Activated CD4-positive, alpha-beta memory T cell treated with anti-CD3 and anti-CD28 coated beads, Interleukin-2, amount 10 ng/mL, durations not matched to agents 7 days and 5 days (primary cell): ENCODE measurements at regions not wholly inside any gene's neighbourhood (a gene's known extent, or its start where the extent isn't known, plus 50 kb on each side); places are given as distances from the start of the nearest gene placed in this dataset.

ENCODE experiments used
- CTCF ChIA-PET: fragments of 350-600 bp; sonication (Branson Sonifier 250); formaldehyde crosslinking; loops from one replicate; lab custom pipeline; 2021; ENCODE audit warnings: antibody characterized with exemption, inconsistent platforms; lab: Charles Lee
- POLR2A ChIA-PET: fragments of 350-600 bp; sonication (Branson Sonifier 250); formaldehyde crosslinking; loops from one replicate; lab custom pipeline; 2021; ENCODE audit warnings: antibody characterized with exemption; lab: Charles Lee
- DNase-seq: peaks from one replicate; pipeline ENCODE4 v3.0.0-alpha.2; 2020
- H3K27ac Mint-ChIP-seq: one replicate; pipeline ENCODE4 v1.8.0; 2021; ENCODE audit warnings: mild to moderate bottlenecking, mixed read lengths
- H3K27me3 Mint-ChIP-seq: one replicate; pipeline ENCODE4 v1.8.0; 2021; ENCODE audit warnings: mixed read lengths
- H3K36me3 Mint-ChIP-seq: one replicate; pipeline ENCODE4 v1.8.0; 2021; ENCODE audit warnings: low read depth, mixed read lengths
- H3K4me1 Mint-ChIP-seq: one replicate; pipeline ENCODE4 v1.8.0; 2021; ENCODE audit warnings: mixed read lengths
- H3K4me3 Mint-ChIP-seq: one replicate; pipeline ENCODE4 v1.8.0; 2021; ENCODE audit warnings: mild to moderate bottlenecking, mixed read lengths
- H3K9me3 Mint-ChIP-seq: one replicate; pipeline ENCODE4 v1.8.0; 2021; ENCODE audit warnings: mixed read lengths

- ChIA-PET CTCF (no interaction called here), POLR2A (no interaction called here)
- Mint-ChIP-seq H3K36me3 (no peaks in the 10 kb centered on the region), H3K4me3 (no peak overlapping the region), H3K4me1 (no peaks in the 10 kb centered on the region), H3K27me3 (no peaks in the 10 kb centered on the region), H3K9me3 (no peaks in the 10 kb centered on the region), H3K27ac (no peak overlapping the region)
- no peak for DNase-seq
These were observed 73.3 kb downstream of the ENGASE start for GRCh38 chr17:79147746-79148506.

- Mint-ChIP-seq H3K4me3 (no peak overlapping the region), H3K9me3 (no peaks in the 10 kb centered on the region), H3K36me3 (no peaks in the 10 kb centered on the region), H3K4me1 (no peaks in the 10 kb centered on the region), H3K27me3 (no peaks in the 10 kb centered on the region), H3K27ac (no peak overlapping the region)
- CTCF ChIA-PET, result no interaction called here
- no peak for DNase-seq
- POLR2A ChIA-PET, result no interaction called here
These were observed 71.9 kb downstream of the ENGASE start for GRCh38 chr17:79146562-79146961.

- Mint-ChIP-seq H3K27me3 (no peaks in the 10 kb centered on the region), H3K4me3 (no peak overlapping the region), H3K36me3 (no peaks in the 10 kb centered on the region), H3K4me1 (no peaks in the 10 kb centered on the region), H3K27ac (no peak overlapping the region), H3K9me3 (no peaks in the 10 kb centered on the region)
- CTCF ChIA-PET, result no interaction called here
- POLR2A ChIA-PET, result no interaction called here
- no peak for DNase-seq
These were observed 70.9 kb downstream of the ENGASE start for GRCh38 chr17:79145548-79145947.

- ChIA-PET CTCF (no interaction called here), POLR2A (no interaction called here)
- no peak for DNase-seq
- Mint-ChIP-seq H3K4me1 (no peaks in the 10 kb centered on the region), H3K9me3 (no peaks in the 10 kb centered on the region), H3K27ac (no peak overlapping the region), H3K27me3 (no peaks in the 10 kb centered on the region), H3K36me3 (no peaks in the 10 kb centered on the region), H3K4me3 (no peak overlapping the region)
These were observed 69.5 kb downstream of the ENGASE start for GRCh38 chr17:79144133-79144532.

GRCh38 chr17:79142375-79142774, 67.8 kb downstream of the ENGASE start:
- ChIA-PET POLR2A (no interaction called here), CTCF (no interaction called here)
- Mint-ChIP-seq H3K4me3 (no peak overlapping the region), H3K27ac (no peak overlapping the region), H3K27me3 (no peaks in the 10 kb centered on the region), H3K36me3 (no peaks in the 10 kb centered on the region), H3K4me1 (no peaks in the 10 kb centered on the region), H3K9me3 (peaks cover 10% of the 10 kb centered on the region)
- DNase-seq, result no peak

- no peak for DNase-seq
- ChIA-PET CTCF (no interaction called here), POLR2A (no interaction called here)
- Mint-ChIP-seq H3K4me1 (no peaks in the 10 kb centered on the region), H3K27ac (no peak overlapping the region), H3K27me3 (no peaks in the 10 kb centered on the region), H3K4me3 (no peak overlapping the region), H3K9me3 (peaks cover 10% of the 10 kb centered on the region), H3K36me3 (no peaks in the 10 kb centered on the region)
These were observed 67.1 kb downstream of the ENGASE start for GRCh38 chr17:79141578-79142355.

GRCh38 chr17:79138826-79139225, 64.2 kb downstream of the ENGASE start:
- ChIA-PET POLR2A (no interaction called here), CTCF (no interaction called here)
- Mint-ChIP-seq H3K9me3 (peaks cover 10% of the 10 kb centered on the region), H3K27me3 (no peaks in the 10 kb centered on the region), H3K27ac (no peak overlapping the region), H3K36me3 (no peaks in the 10 kb centered on the region), H3K4me3 (no peak overlapping the region), H3K4me1 (no peaks in the 10 kb centered on the region)
- DNase-seq, result no peak

- CTCF ChIA-PET, result no interaction called here
- H3K4me1 Mint-ChIP-seq, result no peaks in the 10 kb centered on the region
- no peaks in the 10 kb centered on the region for H3K27me3 Mint-ChIP-seq
- POLR2A ChIA-PET, result no interaction called here
- peaks cover 10% of the 10 kb centered on the region for H3K9me3 Mint-ChIP-seq
- no peak overlapping the region for H3K4me3 Mint-ChIP-seq
- H3K27ac Mint-ChIP-seq, result no peak overlapping the region
- DNase-seq, result no peak
- H3K36me3 Mint-ChIP-seq, result no peaks in the 10 kb centered on the region
These were observed 63.2 kb downstream of the ENGASE start for GRCh38 chr17:79137789-79138165.

GRCh38 chr17:79137015-79137788, 62.6 kb downstream of the ENGASE start:
- no peaks in the 10 kb centered on the region for H3K36me3 Mint-ChIP-seq
- peaks cover 10% of the 10 kb centered on the region for H3K9me3 Mint-ChIP-seq
- no peaks in the 10 kb centered on the region for H3K4me1 Mint-ChIP-seq
- no peak overlapping the region for H3K4me3 Mint-ChIP-seq
- no peak overlapping the region for H3K27ac Mint-ChIP-seq
- H3K27me3 Mint-ChIP-seq, result no peaks in the 10 kb centered on the region
- CTCF ChIA-PET, result no interaction called here
- DNase-seq, result no peak
- POLR2A ChIA-PET, result no interaction called here

GRCh38 chr17:79136596-79136995, 62.0 kb downstream of the ENGASE start:
- peaks cover 10% of the 10 kb centered on the region for H3K9me3 Mint-ChIP-seq
- no peak overlapping the region for H3K4me3 Mint-ChIP-seq
- H3K36me3 Mint-ChIP-seq, result no peaks in the 10 kb centered on the region
- no peaks in the 10 kb centered on the region for H3K4me1 Mint-ChIP-seq
- no peaks in the 10 kb centered on the region for H3K27me3 Mint-ChIP-seq
- no peak for DNase-seq
- POLR2A ChIA-PET, result no interaction called here
- CTCF ChIA-PET, result no interaction called here
- H3K27ac Mint-ChIP-seq, result no peak overlapping the region
